ENCODE measurements at regions not wholly inside any gene's neighbourhood (a gene's known extent, or its start where the extent isn't known, plus 50 kb on each side); places are given as distances from the start of the nearest gene placed in this dataset.

DNA sequence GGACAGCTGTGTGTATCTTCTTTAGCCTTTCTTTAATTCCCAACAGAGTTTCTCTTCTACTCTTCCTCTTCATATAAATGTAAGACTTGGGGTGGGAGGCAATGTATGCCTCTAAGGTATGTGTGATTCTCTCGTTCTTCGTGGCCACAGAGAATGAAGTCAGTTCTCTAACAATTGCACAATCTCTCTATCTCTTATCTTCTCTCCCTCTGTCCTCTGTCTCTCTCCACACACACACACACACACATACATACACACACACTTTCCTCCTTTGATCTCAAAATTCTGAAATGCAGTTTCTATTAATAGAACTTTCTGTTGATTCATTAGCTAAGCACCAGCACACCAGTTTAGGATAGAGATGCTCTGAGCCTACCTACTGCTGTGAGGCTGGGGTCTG is 615.7 kb upstream of the SALL1 start:
- TF ChIP-seq, protein P1, sequence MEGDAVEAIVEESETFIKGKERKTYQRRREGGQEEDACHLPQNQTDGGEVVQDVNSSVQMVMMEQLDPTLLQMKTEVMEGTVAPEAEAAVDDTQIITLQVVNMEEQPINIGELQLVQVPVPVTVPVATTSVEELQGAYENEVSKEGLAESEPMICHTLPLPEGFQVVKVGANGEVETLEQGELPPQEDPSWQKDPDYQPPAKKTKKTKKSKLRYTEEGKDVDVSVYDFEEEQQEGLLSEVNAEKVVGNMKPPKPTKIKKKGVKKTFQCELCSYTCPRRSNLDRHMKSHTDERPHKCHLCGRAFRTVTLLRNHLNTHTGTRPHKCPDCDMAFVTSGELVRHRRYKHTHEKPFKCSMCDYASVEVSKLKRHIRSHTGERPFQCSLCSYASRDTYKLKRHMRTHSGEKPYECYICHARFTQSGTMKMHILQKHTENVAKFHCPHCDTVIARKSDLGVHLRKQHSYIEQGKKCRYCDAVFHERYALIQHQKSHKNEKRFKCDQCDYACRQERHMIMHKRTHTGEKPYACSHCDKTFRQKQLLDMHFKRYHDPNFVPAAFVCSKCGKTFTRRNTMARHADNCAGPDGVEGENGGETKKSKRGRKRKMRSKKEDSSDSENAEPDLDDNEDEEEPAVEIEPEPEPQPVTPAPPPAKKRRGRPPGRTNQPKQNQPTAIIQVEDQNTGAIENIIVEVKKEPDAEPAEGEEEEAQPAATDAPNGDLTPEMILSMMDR (conservative IDR thresholded peaks at IDR 0.05; ENCODE audit: low read length) = no peak
- no peak for TF ChIP-seq EZH2phosphoT487 (IDR thresholded peaks at IDR 0.05; ENCODE audit: borderline replicate concordance, low read depth, low read length)

Data from OCI-LY7 (cell line).